Upper lobe of left lung (tissue), 6 donors: ENCODE measurements at regions not wholly inside any gene's neighbourhood (a gene's known extent, or its start where the extent isn't known, plus 50 kb on each side); places are given as distances from the start of the nearest gene placed in this dataset.

Experiments
- ATAC-seq, 2 donors: fragments of 200-7000 bp; cut with Tn5 transposase; one replicate each; pipeline ENCODE4 v1.9.1; 2022; ENCODE audit warnings: mild to moderate bottlenecking in 2 of 2, moderate library complexity in 2 of 2; ENCODE audit not compliant: low FRiP score in 2 of 2
- DNase-seq, 2 donors: peaks; one replicate each; pipeline ENCODE4 v3.0.0-alpha.2; 2019 to 2020
- H3K27ac ChIP-seq, 4 donors: fragments of 200-600 bp; sonication (generic); one replicate each; pipeline ENCODE4 v1.5.1; 2016 to 2019
- H3K27me3 ChIP-seq, 4 donors: fragments of 200-600 bp; sonication (generic); one replicate each; pipeline ENCODE4 v1.5.1; 2017 to 2019
- H3K36me3 ChIP-seq, 4 donors: fragments of 200-600 bp; sonication (generic); one replicate each; pipeline ENCODE4 v1.5.1; 2016 to 2019
- H3K4me1 ChIP-seq, 4 donors: fragments of 200-600 bp; sonication (generic); one replicate each; pipeline ENCODE4 v1.5.1; 2018 to 2019
- H3K4me3 ChIP-seq, 4 donors: fragments of 200-600 bp; sonication (generic); one replicate each; pipeline ENCODE4 v1.5.1; 2017 to 2019; ENCODE audit warnings: mild to moderate bottlenecking in 2 of 4, moderate library complexity in 1 of 4
- H3K9me3 ChIP-seq, 4 donors: fragments of 200-600 bp; sonication (generic); one replicate each; pipeline ENCODE4 v1.5.1; 2018 to 2019
- EP300 ChIP-seq, 4 donors: sonication (generic); formaldehyde crosslinking; IDR thresholded peaks; one replicate each; pipeline ENCODE4 v1.5.1; 2017; ENCODE audit warnings: antibody characterized with exemption in 4 of 4, control low read depth in 2 of 4
- POLR2A ChIP-seq, 4 donors: fragments of 450-650 bp; IDR thresholded peaks; one replicate each; pipeline ENCODE4 v1.5.1; 2016 to 2017; ENCODE audit warnings: antibody characterized with exemption in 4 of 4, mild to moderate bottlenecking in 2 of 4
- POLR2AphosphoS5 ChIP-seq, 2 donors: sonication (generic); formaldehyde crosslinking; IDR thresholded peaks; one replicate each; pipeline ENCODE4 v1.5.1; 2017; ENCODE audit warnings: antibody characterized with exemption in 2 of 2
- WGBS, 2 donors: methylation state at CpG; one replicate each; pipeline ENCODE4 v1.1.5; 2017 to 2018; 5-methylcytosine and 5-hydroxymethylcytosine counted together
- TF ChIP-seq, protein P1 (sequence below), 6 experiments: fragments of 450-650 bp in 4 of 6; fragments of 200-600 bp in 2 of 6; sonication (generic) in 2 of 6; IDR thresholded peaks; one replicate each; pipeline ENCODE4 v1.5.1; 2016 to 2019; ENCODE audit warnings: antibody characterized with exemption in 6 of 6
- donor health status: DM: no; HTN: no; CAD: no; lungs with moderate emphysema.
- donor health status: DM: no; HTN: yes; CAD: no; lungs with severe emphysema.

DNA sequence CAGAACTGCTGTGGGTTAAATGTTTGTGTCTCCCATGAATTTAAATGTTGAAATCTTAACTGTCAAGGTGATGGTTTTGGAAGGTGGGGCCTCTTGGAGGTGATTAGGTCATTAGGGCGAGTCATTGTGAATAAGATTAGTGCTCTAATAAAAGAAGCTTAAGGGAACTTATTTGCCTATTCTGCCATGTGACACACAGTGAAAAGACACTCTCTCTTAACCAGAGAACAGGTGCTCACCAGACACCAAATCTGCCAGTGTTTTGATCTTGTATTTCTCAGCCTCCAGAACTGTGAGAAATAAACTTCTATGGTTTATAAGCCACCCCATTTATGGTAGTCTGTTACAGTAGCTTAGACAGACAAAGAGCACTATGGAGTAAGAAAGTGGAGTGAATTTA lies 117.9 kb upstream of the SV2C start:
- no peaks in the 10 kb centered on the region for H3K27me3 ChIP-seq
- peaks cover 0 to 9% (median 0%) of the 10 kb centered on the region in 4 donors for H3K9me3 ChIP-seq
- H3K4me3 ChIP-seq, result no peak overlapping the region
- no peak for DNase-seq
- no peak for ATAC-seq
- H3K4me1 ChIP-seq, result no peaks in the 10 kb centered on the region
- no peaks in the 10 kb centered on the region for H3K36me3 ChIP-seq
- WGBS, 2 donors, result 69 to 86% methylated on average over 1 of the region's 1 CpG
- TF ChIP-seq, protein P1, sequence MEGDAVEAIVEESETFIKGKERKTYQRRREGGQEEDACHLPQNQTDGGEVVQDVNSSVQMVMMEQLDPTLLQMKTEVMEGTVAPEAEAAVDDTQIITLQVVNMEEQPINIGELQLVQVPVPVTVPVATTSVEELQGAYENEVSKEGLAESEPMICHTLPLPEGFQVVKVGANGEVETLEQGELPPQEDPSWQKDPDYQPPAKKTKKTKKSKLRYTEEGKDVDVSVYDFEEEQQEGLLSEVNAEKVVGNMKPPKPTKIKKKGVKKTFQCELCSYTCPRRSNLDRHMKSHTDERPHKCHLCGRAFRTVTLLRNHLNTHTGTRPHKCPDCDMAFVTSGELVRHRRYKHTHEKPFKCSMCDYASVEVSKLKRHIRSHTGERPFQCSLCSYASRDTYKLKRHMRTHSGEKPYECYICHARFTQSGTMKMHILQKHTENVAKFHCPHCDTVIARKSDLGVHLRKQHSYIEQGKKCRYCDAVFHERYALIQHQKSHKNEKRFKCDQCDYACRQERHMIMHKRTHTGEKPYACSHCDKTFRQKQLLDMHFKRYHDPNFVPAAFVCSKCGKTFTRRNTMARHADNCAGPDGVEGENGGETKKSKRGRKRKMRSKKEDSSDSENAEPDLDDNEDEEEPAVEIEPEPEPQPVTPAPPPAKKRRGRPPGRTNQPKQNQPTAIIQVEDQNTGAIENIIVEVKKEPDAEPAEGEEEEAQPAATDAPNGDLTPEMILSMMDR (IDR thresholded peaks at IDR 0.05), result no peak
- TF ChIP-seq POLR2A (IDR thresholded peaks at IDR 0.05) (no peak), POLR2AphosphoS5 (IDR thresholded peaks at IDR 0.05) (no peak), EP300 (IDR thresholded peaks at IDR 0.05) (no peak)
- no peak overlapping the region for H3K27ac ChIP-seq

DNA sequence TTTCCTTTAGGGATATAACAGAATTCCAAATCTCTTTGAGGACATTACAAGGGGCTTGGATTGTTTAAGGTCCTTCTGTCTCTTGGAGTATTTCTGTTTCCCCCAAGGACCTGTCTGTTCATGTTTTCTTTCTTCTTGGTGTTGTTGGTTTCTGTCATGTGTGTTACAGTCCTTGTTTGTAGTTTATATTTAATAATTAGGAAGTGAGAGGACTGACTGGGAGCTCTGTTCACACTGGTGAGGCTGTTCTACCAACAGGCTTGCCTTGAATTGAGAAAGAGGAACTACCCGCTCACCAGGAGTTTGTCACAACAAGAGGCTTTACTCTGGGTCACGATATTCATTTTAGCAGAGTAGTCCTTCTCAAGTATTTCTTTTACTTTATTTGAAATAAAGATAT lies 119.2 kb upstream of the SV2C start:
- DNase-seq (no peak), ATAC-seq (peak in 1 of 2 donors; percentile 41)
- TF ChIP-seq, protein P1 (IDR thresholded peaks at IDR 0.05), result no peak
- TF ChIP-seq EP300 (IDR thresholded peaks at IDR 0.05), result no peak
- TF ChIP-seq POLR2AphosphoS5 (IDR thresholded peaks at IDR 0.05), result no peak
- no peak for TF ChIP-seq POLR2A (IDR thresholded peaks at IDR 0.05)
- 61 to 78% methylated on average over 2 of the region's 2 CpGs for WGBS, 2 donors
- H3K4me1 ChIP-seq, result no peaks in the 10 kb centered on the region
- no peaks in the 10 kb centered on the region for H3K36me3 ChIP-seq
- H3K27me3 ChIP-seq, result no peaks in the 10 kb centered on the region
- peaks cover 0 to 9% (median 0%) of the 10 kb centered on the region in 4 donors for H3K9me3 ChIP-seq
- H3K27ac ChIP-seq, result no peak overlapping the region
- H3K4me3 ChIP-seq, result no peak overlapping the region

DNA sequence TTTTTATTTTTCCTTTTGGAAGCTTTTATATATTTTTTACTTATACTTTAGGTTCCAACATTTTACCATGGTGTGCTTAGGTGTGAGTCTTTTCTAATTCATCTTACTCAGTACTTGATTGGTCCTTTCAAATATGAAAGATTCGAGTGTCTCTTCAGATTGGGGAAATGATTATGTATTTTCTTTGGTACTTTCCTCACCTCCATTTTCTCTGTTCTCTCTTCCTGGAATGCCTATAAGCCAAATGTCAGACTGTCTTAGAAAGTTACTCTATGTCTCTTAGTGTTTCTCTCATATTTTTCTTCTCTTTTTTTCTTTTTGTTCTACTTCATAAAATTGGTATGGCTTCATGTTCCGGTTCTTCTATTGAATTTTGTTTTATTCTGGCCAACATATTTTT lies 119.6 kb upstream of the SV2C start:
- H3K4me1 ChIP-seq, result no peaks in the 10 kb centered on the region
- no peak overlapping the region for H3K4me3 ChIP-seq
- WGBS, 2 donors, result 85 to 86% methylated on average over 2 of the region's 2 CpGs
- no peak overlapping the region for H3K27ac ChIP-seq
- DNase-seq (no peak), ATAC-seq (no peak)
- no peaks in the 10 kb centered on the region for H3K27me3 ChIP-seq
- TF ChIP-seq EP300 (IDR thresholded peaks at IDR 0.05) (no peak), POLR2AphosphoS5 (IDR thresholded peaks at IDR 0.05) (no peak), POLR2A (IDR thresholded peaks at IDR 0.05) (no peak)
- TF ChIP-seq, protein P1 (IDR thresholded peaks at IDR 0.05), result no peak
- H3K9me3 ChIP-seq, result peaks cover 0 to 8% (median 0%) of the 10 kb centered on the region in 4 donors
- H3K36me3 ChIP-seq, result no peaks in the 10 kb centered on the region

DNA sequence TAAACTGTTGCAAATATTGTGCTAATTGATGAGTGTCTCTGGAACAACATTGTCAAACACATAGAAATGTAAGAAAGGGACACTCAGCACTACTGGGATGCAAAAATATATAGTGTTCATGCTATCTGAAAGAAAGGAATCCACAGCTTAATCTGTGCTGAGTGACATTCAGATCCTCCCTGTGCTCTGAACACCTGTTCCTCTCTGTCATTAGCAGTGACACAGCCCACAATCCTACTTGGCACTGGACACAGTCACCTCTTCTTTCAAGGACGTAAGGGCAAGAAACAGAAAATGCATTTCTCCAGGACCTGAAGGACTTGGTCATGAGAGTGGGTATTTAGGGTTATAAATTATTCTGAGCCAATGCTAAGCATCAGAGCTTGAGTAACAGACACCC lies 121.4 kb upstream of the SV2C start:
- no peak overlapping the region for H3K27ac ChIP-seq
- TF ChIP-seq POLR2AphosphoS5 (IDR thresholded peaks at IDR 0.05), result no peak
- TF ChIP-seq, protein P1 (IDR thresholded peaks at IDR 0.05), result no peak
- no peak for TF ChIP-seq POLR2A (IDR thresholded peaks at IDR 0.05)
- TF ChIP-seq EP300 (IDR thresholded peaks at IDR 0.05), result no peak
- H3K27me3 ChIP-seq, result no peaks in the 10 kb centered on the region
- no peaks in the 10 kb centered on the region for H3K4me1 ChIP-seq
- DNase-seq, result no peak
- ATAC-seq, result no peak
- no peaks in the 10 kb centered on the region for H3K36me3 ChIP-seq
- no peaks in the 10 kb centered on the region for H3K9me3 ChIP-seq
- no peak overlapping the region for H3K4me3 ChIP-seq
- WGBS, 2 donors, result 75 to 77% methylated on average over 1 of the region's 1 CpG

DNA sequence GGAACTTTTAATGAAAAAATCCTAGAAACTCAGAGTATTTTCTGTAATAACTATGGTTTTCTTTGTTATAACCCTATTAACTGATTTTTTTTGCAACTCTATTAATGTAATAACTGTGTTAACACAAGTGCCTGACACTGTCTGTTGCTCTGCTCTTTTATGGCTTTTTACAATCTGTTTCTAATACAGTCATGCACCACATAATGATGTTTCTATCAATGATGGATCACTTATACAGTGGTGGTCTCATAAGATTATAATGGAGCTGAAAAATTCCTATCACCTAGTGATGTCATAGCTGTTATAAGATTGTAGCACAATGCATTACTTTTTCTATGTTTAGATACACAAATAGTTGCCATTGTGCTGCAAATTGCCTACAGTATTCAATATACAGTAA lies 123.1 kb upstream of the SV2C start:
- Histone ChIP-seq H3K36me3 (no peaks in the 10 kb centered on the region), H3K4me1 (no peaks in the 10 kb centered on the region), H3K27ac (no peak overlapping the region), H3K4me3 (no peak overlapping the region), H3K9me3 (no peaks in the 10 kb centered on the region), H3K27me3 (no peaks in the 10 kb centered on the region)
- DNase-seq, result no peak
- ATAC-seq, result no peak
- TF ChIP-seq POLR2A (IDR thresholded peaks at IDR 0.05) (no peak), EP300 (IDR thresholded peaks at IDR 0.05) (no peak), POLR2AphosphoS5 (IDR thresholded peaks at IDR 0.05) (no peak)
- TF ChIP-seq, protein P1 (IDR thresholded peaks at IDR 0.05), result no peak
